Right atrium auricular region (tissue), 2 donors: ENCODE measurements at regions not wholly inside any gene's neighbourhood (a gene's known extent, or its start where the extent isn't known, plus 50 kb on each side); places are given as distances from the start of the nearest gene placed in this dataset.

Experiments
- DNase-seq: peaks from one replicate; pipeline ENCODE4 v3.0.0-alpha.2; 2019; ENCODE audit warnings: low spot score
- H3K27ac ChIP-seq, 2 donors: fragments of 200-600 bp; sonication (generic); 1 replicate in 1 of 2; 2 replicates in 1 of 2; pipeline ENCODE4 v1.5.1; 2016 to 2019
- H3K27me3 ChIP-seq, 2 donors: fragments of 200-600 bp; sonication (generic); one replicate each; pipeline versions ENCODE4 v1.5.1 to v1.6.0; 2017 to 2019
- H3K36me3 ChIP-seq: fragments of 200-600 bp; sonication (generic); one replicate; pipeline ENCODE4 v1.5.1; 2016
- H3K4me1 ChIP-seq, 2 donors: fragments of 200-600 bp; sonication (generic); one replicate each; pipeline versions ENCODE4 v1.5.1 to v1.6.0; 2017 to 2019
- H3K4me3 ChIP-seq, 2 donors: fragments of 200-600 bp; sonication (generic); 1 replicate in 1 of 2; 2 replicates in 1 of 2; pipeline ENCODE4 v1.5.1; 2017 to 2019; ENCODE audit warnings: mild to moderate bottlenecking in 1 of 2, moderate library complexity in 1 of 2
- H3K9me3 ChIP-seq, 2 donors: fragments of 200-600 bp; sonication (generic); one replicate each; pipeline ENCODE4 v1.5.1; 2019
- TF ChIP-seq, protein P1 (sequence below), 2 donors: fragments of 200-600 bp; sonication (generic); IDR thresholded peaks; one replicate each; pipeline ENCODE4 v1.5.1; 2019; ENCODE audit warnings: antibody characterized with exemption in 2 of 2

DNA sequence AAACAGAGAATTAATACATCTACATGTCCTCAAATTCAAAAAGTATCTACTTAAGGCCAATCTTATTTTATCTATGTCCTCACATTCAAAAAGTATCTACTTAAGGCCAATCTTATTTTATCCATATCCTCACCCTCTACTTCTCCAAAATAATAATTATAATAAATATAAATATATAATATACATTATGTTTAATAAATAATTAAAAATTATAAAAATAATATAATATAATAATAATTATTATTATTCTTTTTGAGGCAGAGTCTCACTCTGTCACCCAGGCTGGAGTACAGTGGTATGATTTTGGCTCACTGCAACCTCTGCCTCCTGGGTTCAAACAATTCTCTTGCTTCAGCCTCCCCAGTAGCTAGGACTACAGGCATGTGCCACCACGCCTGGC lies 784.9 kb downstream of the DNAJB9 start:
- TF ChIP-seq, protein P1, sequence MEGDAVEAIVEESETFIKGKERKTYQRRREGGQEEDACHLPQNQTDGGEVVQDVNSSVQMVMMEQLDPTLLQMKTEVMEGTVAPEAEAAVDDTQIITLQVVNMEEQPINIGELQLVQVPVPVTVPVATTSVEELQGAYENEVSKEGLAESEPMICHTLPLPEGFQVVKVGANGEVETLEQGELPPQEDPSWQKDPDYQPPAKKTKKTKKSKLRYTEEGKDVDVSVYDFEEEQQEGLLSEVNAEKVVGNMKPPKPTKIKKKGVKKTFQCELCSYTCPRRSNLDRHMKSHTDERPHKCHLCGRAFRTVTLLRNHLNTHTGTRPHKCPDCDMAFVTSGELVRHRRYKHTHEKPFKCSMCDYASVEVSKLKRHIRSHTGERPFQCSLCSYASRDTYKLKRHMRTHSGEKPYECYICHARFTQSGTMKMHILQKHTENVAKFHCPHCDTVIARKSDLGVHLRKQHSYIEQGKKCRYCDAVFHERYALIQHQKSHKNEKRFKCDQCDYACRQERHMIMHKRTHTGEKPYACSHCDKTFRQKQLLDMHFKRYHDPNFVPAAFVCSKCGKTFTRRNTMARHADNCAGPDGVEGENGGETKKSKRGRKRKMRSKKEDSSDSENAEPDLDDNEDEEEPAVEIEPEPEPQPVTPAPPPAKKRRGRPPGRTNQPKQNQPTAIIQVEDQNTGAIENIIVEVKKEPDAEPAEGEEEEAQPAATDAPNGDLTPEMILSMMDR (IDR thresholded peaks at IDR 0.05) = no peak
- Histone ChIP-seq H3K36me3 (no peaks in the 10 kb centered on the region), H3K4me1 (no peaks in the 10 kb centered on the region), H3K27me3 (no peaks in the 10 kb centered on the region), H3K9me3 (no peaks in the 10 kb centered on the region), H3K27ac (no peak overlapping the region), H3K4me3 (no peak overlapping the region)
- no peak for DNase-seq

DNA sequence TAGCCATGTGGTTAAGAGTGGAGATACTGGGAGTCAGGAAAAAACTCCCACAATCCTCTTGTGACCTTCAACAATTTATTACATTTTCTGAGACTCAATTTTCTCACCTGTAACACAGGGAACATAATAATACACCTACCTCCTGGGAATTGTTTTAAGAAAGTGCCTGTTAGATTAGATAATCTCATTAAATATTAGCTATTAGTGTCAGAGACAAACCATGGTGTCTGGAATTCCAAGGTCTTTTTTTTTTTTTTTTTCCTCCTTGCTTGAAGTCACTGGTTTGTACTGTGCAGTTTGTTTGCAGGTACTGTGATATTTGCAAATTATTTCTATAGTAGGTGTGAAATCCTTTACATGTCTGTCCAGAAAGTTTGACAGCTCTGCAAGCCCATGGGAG lies 806.1 kb downstream of the DNAJB9 start:
- TF ChIP-seq, protein P1 (IDR thresholded peaks at IDR 0.05) = no peak
- no peaks in the 10 kb centered on the region for H3K36me3 ChIP-seq

DNA sequence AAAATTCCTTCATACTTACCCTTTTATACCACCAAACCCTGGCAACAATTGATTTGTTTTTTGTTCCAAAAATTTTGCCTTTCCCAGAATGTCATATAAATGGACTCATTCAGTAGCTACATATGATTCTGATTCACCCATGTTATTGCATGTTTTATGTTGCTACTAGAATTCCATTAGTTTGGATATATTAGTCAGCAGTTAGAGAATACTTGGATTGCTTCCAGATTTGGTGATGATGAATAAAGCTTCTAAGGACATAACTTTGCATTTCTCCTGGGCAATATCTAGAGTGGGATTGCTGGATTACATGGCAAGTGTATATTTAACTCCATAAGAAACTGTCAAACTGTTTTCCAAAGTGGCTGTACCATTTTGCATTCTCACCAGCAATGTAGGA lies 806.9 kb downstream of the DNAJB9 start:
- H3K27ac ChIP-seq = no peak overlapping the region

More for the DNA sequence above, 806.1 kb downstream of the DNAJB9 start:
- H3K4me3 ChIP-seq = no peak overlapping the region
- no peaks in the 10 kb centered on the region for H3K9me3 ChIP-seq
- H3K27ac ChIP-seq = no peak overlapping the region
- no peak for DNase-seq
- H3K27me3 ChIP-seq = no peaks in the 10 kb centered on the region
- no peaks in the 10 kb centered on the region for H3K4me1 ChIP-seq

DNA sequence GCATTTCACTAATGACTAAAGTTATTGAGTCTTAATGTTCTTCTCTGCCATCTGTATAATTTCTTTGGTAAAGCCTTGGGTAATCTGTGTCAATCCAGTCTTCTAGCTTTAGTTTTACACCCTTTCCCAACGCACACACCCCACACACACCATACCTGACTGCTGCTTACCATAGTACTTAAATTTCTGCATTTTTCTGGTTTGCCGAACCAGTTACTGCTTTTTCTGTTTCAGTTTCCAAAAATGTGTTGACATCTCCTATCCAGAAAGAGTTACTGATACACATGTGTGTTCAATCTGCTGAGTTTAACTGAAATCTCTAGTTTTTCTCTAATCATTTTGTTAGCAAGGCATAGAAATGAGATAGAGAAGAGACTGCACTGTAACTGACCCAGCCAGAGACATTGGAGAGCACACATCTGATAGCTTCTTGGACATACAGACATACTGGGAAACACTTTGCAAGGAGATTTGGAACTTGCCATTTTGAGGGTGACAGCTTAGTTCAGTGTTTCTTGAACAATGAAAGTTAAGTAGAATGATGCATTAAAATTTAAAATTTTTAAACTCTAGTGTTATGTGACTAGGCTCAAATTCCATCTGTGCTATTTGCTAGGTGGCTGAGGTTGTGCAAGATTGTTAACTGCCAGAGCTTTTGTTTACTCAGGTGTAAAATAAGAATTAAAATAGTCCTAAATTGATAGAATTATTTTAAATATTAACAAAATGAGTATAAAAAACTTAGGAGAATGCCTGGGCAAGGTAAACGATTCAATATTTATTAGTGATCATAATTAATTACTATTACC lies 807.6 kb downstream of the DNAJB9 start:
- no peaks in the 10 kb centered on the region for H3K36me3 ChIP-seq
- TF ChIP-seq, protein P1 (IDR thresholded peaks at IDR 0.05) = no peak
- H3K27me3 ChIP-seq = no peaks in the 10 kb centered on the region
- no peak for DNase-seq
- no peak overlapping the region for H3K27ac ChIP-seq
- no peaks in the 10 kb centered on the region for H3K9me3 ChIP-seq
- H3K4me3 ChIP-seq = no peak overlapping the region
- H3K4me1 ChIP-seq = no peaks in the 10 kb centered on the region

More for the DNA sequence above, 806.9 kb downstream of the DNAJB9 start:
- Histone ChIP-seq H3K9me3 (no peaks in the 10 kb centered on the region), H3K27me3 (no peaks in the 10 kb centered on the region), H3K36me3 (no peaks in the 10 kb centered on the region), H3K4me3 (no peak overlapping the region), H3K4me1 (no peaks in the 10 kb centered on the region)
- TF ChIP-seq, protein P1 (IDR thresholded peaks at IDR 0.05) = no peak
- DNase-seq = no peak

DNA sequence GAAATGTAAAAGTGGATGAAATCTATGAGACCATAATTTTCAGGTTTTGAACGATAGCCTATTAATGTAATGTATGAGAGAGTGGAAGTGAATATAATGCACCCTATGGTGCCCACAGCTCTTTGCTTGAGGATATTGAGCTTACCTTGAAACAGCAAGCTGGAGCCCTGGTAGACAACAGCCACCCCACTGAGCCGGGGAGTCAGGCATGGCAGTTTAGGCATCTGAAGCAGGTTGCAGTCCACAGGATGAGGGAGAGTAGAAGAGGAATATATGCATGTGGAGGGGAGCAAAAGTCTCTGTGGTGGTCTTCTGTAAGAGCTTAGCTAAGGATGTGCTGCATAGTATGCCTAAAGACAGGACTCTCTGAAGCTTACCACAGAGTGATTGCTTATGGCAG lies 817.3 kb downstream of the DNAJB9 start:
- Histone ChIP-seq H3K27me3 (no peaks in the 10 kb centered on the region), H3K9me3 (no peaks in the 10 kb centered on the region), H3K27ac (no peak overlapping the region), H3K4me3 (no peak overlapping the region), H3K4me1 (no peaks in the 10 kb centered on the region), H3K36me3 (no peaks in the 10 kb centered on the region)
- TF ChIP-seq, protein P1 (IDR thresholded peaks at IDR 0.05) = no peak
- peak; percentile 54 for DNase-seq

DNA sequence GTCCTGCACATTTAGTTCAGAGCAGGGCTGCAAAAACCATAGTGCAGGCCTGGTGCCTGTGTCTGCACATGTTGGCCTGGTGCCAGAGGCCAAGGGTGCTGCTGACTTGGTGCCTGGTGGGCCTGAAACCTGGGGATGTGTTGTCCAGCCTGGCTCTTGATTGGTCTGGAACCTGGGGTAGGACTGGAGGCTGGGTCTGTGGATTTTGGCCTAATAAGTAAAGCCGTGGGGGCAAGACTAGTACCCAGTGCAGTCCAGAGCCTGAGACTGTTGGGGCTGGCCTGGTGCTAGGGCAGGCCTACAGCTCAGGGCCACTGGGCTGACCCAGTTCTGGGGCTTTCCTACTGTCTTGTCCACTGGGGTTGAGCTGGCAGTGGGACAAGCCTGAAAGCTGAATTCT lies 817.9 kb downstream of the DNAJB9 start:
- Histone ChIP-seq H3K4me3 (no peak overlapping the region), H3K4me1 (no peaks in the 10 kb centered on the region), H3K27me3 (no peaks in the 10 kb centered on the region), H3K27ac (no peak overlapping the region), H3K36me3 (no peaks in the 10 kb centered on the region), H3K9me3 (no peaks in the 10 kb centered on the region)
- DNase-seq = peak; percentile 56
- TF ChIP-seq, protein P1 (IDR thresholded peaks at IDR 0.05) = no peak
